Thyroid gland (tissue), 4 donors: ENCODE measurements at regions not wholly inside any gene's neighbourhood (a gene's known extent, or its start where the extent isn't known, plus 50 kb on each side); places are given as distances from the start of the nearest gene placed in this dataset.

Source experiments
- POLR2A ChIP-seq, 2 donors: fragments of 450-650 bp; IDR thresholded peaks; one replicate each; pipeline ENCODE4 v1.6.1; 2017; ENCODE audit warnings: antibody characterized with exemption in 2 of 2, mild to moderate bottlenecking in 2 of 2, moderate library complexity in 1 of 2
- TF ChIP-seq, protein P1 (sequence below), 6 experiments: fragments of 200-600 bp in 3 of 6; fragments of 450-650 bp in 3 of 6; sonication (generic) in 3 of 6; IDR thresholded peaks; one replicate each; pipeline ENCODE4 v1.5.1; 2016 to 2019; ENCODE audit warnings: antibody characterized with exemption in 6 of 6, mild to moderate bottlenecking in 2 of 6, inconsistent platforms in 1 of 6, moderate library complexity in 1 of 6

DNA sequence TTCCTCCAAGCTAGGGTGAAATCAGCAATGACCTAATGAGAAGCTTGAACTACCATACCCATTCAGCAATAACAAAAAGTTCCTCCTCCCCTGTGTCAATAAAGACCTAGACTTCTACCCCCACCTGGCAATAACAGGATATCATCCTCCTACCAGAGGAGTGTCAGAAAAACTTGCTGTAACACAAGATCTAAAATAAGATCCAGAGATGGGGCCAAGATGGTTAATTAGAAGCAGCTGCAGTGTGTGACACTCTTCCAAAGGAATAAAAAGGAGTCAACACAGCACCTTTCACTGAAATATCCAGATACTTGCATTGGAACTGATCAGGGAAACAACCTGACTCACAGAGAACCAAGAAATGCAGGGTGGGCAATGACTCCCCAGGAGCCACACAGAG lies 84.4 kb upstream of the ARHGAP42 start:
- TF ChIP-seq, protein P1, sequence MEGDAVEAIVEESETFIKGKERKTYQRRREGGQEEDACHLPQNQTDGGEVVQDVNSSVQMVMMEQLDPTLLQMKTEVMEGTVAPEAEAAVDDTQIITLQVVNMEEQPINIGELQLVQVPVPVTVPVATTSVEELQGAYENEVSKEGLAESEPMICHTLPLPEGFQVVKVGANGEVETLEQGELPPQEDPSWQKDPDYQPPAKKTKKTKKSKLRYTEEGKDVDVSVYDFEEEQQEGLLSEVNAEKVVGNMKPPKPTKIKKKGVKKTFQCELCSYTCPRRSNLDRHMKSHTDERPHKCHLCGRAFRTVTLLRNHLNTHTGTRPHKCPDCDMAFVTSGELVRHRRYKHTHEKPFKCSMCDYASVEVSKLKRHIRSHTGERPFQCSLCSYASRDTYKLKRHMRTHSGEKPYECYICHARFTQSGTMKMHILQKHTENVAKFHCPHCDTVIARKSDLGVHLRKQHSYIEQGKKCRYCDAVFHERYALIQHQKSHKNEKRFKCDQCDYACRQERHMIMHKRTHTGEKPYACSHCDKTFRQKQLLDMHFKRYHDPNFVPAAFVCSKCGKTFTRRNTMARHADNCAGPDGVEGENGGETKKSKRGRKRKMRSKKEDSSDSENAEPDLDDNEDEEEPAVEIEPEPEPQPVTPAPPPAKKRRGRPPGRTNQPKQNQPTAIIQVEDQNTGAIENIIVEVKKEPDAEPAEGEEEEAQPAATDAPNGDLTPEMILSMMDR (IDR thresholded peaks at IDR 0.05) = no peak
- no peak for TF ChIP-seq POLR2A (IDR thresholded peaks at IDR 0.05)
